Activated CD4-positive, alpha-beta T cell treated with anti-CD3 and anti-CD28 coated beads for 36 hours (primary cell): ENCODE measurements at regions not wholly inside any gene's neighbourhood (a gene's known extent, or its start where the extent isn't known, plus 50 kb on each side); places are given as distances from the start of the nearest gene placed in this dataset.

Experiments used
- ATAC-seq: fragments of 200-7000 bp; cut with Tn5 transposase; one replicate; pipeline ENCODE4 v1.10.0; 2021; ENCODE audit warnings: mild to moderate bottlenecking, moderate library complexity
- CTCF ChIA-PET: fragments of 350-600 bp; sonication (Branson Sonifier 250); formaldehyde crosslinking; loops from one replicate; lab custom pipeline; 2021; ENCODE audit warnings: antibody characterized with exemption; lab: Charles Lee
- POLR2A ChIA-PET: fragments of 350-600 bp; sonication (Branson Sonifier 250); formaldehyde crosslinking; loops from one replicate; lab custom pipeline; 2021; ENCODE audit warnings: antibody characterized with exemption, inconsistent platforms; lab: Charles Lee
- DNase-seq: peaks from one replicate; pipeline ENCODE4 v3.0.0-alpha.2; 2020
- H3K27ac Mint-ChIP-seq: one replicate; pipeline ENCODE4 v1.8.0; 2021; ENCODE audit warnings: mixed read lengths
- H3K27me3 Mint-ChIP-seq: one replicate; pipeline ENCODE4 v1.8.0; 2021; ENCODE audit warnings: mixed read lengths
- H3K36me3 Mint-ChIP-seq: one replicate; pipeline ENCODE4 v1.8.0; 2021; ENCODE audit warnings: low read depth, mixed read lengths
- H3K4me1 Mint-ChIP-seq: one replicate; pipeline ENCODE4 v1.8.0; 2021; ENCODE audit warnings: mixed read lengths
- H3K4me3 Mint-ChIP-seq: one replicate; pipeline ENCODE4 v1.8.0; 2021; ENCODE audit warnings: mild to moderate bottlenecking, moderate library complexity, mixed read lengths
- H3K9me3 Mint-ChIP-seq: one replicate; pipeline ENCODE4 v1.8.0; 2021; ENCODE audit warnings: low read depth, mixed read lengths
- intact Hi-C, 2 experiments: fragments of 100-400 bp; cut with DNase I in 1 of 2; cut with micrococcal nuclease in 1 of 2; formaldehyde crosslinking; loops; one replicate each; pipeline versions ENCODE4 v1.14.2 to v1.15.1; 2022 to 2024; cut with DNase I, micrococcal nuclease

- no peak for DNase-seq
- Mint-ChIP-seq H3K4me1 (peaks cover 76% of the 10 kb centered on the region), H3K27ac (no peak overlapping the region), H3K4me3 (no peak overlapping the region), H3K27me3 (peaks cover 2% of the 10 kb centered on the region), H3K9me3 (no peaks in the 10 kb centered on the region), H3K36me3 (no peaks in the 10 kb centered on the region)
- intact Hi-C loops: no loop called here
- no peak for ATAC-seq
- ChIA-PET POLR2A (interaction anchor here (0.6 kb wide), 2 partner anchors 20 to 181 kb away, joined by 3 read pairs; no protein-coding TSS in a partner anchor), CTCF (interaction anchor here (0.9 to 1.9 kb wide), 5 partner anchors 15 to 280 kb away, joined by 3 to 5 read pairs (median 3); no protein-coding TSS in a partner anchor)
Observed at GRCh38 chr6:219019-219570, 73.2 kb upstream of the DUSP22 start.

- Mint-ChIP-seq H3K27me3 (peaks cover 2% of the 10 kb centered on the region), H3K4me3 (no peak overlapping the region), H3K36me3 (peaks cover 2% of the 10 kb centered on the region), H3K4me1 (peaks cover 77% of the 10 kb centered on the region), H3K27ac (no peak overlapping the region), H3K9me3 (no peaks in the 10 kb centered on the region)
- POLR2A ChIA-PET: interaction anchor here (0.6 kb wide), 2 partner anchors 21 to 184 kb away, joined by 3 to 8 read pairs; no protein-coding TSS in a partner anchor
- CTCF ChIA-PET: interaction anchor here (0.9 kb wide), 1 partner anchor 279 kb away, joined by 3 read pairs; no protein-coding TSS in a partner anchor
- DNase-seq (peak; percentile 41), ATAC-seq (no peak)
- intact Hi-C loops: loop anchor here (2.0 to 10.0 kb wide), 2 partner anchors 17 to 465 kb away; no protein-coding TSS in a partner anchor
Observed at GRCh38 chr6:219641-220198, 72.6 kb upstream of the DUSP22 start.

- Mint-ChIP-seq H3K4me3 (no peak overlapping the region), H3K36me3 (peaks cover 2% of the 10 kb centered on the region), H3K27ac (no peak overlapping the region), H3K4me1 (peaks cover 77% of the 10 kb centered on the region), H3K27me3 (peaks cover 2% of the 10 kb centered on the region), H3K9me3 (no peaks in the 10 kb centered on the region)
- no peak for ATAC-seq
- POLR2A ChIA-PET: interaction anchor here (0.6 kb wide), 1 partner anchor 184 kb away, joined by 8 read pairs; no protein-coding TSS in a partner anchor
- CTCF ChIA-PET: interaction anchor here (0.6 to 1.2 kb wide), 2 partner anchors 10 to 51 kb away, joined by 3 to 5 read pairs; no protein-coding TSS in a partner anchor
- no peak for DNase-seq
- intact Hi-C loops: loop anchor here (2.0 to 10.0 kb wide), 2 partner anchors 16 to 464 kb away; no protein-coding TSS in a partner anchor
Observed at GRCh38 chr6:220312-220711, 72.0 kb upstream of the DUSP22 start.

- peaks cover 77% of the 10 kb centered on the region for H3K4me1 Mint-ChIP-seq
- ChIA-PET POLR2A (no interaction called here), CTCF (interaction anchor here (0.6 to 1.2 kb wide), 6 partner anchors 10 to 221 kb away, joined by 3 to 5 read pairs (median 3); no protein-coding TSS in a partner anchor)
- H3K9me3 Mint-ChIP-seq: no peaks in the 10 kb centered on the region
- peaks cover 2% of the 10 kb centered on the region for H3K27me3 Mint-ChIP-seq
- DNase-seq: peak; percentile 58
- peaks cover 2% of the 10 kb centered on the region for H3K36me3 Mint-ChIP-seq
- peak overlapping the region; percentile 17 for H3K27ac Mint-ChIP-seq
- intact Hi-C loops: loop anchor here (2.0 to 10.0 kb wide), 2 partner anchors 16 to 464 kb away; no protein-coding TSS in a partner anchor
- no peak overlapping the region for H3K4me3 Mint-ChIP-seq
- ATAC-seq: no peak
Observed at GRCh38 chr6:220721-221475, 71.4 kb upstream of the DUSP22 start.

DNA sequence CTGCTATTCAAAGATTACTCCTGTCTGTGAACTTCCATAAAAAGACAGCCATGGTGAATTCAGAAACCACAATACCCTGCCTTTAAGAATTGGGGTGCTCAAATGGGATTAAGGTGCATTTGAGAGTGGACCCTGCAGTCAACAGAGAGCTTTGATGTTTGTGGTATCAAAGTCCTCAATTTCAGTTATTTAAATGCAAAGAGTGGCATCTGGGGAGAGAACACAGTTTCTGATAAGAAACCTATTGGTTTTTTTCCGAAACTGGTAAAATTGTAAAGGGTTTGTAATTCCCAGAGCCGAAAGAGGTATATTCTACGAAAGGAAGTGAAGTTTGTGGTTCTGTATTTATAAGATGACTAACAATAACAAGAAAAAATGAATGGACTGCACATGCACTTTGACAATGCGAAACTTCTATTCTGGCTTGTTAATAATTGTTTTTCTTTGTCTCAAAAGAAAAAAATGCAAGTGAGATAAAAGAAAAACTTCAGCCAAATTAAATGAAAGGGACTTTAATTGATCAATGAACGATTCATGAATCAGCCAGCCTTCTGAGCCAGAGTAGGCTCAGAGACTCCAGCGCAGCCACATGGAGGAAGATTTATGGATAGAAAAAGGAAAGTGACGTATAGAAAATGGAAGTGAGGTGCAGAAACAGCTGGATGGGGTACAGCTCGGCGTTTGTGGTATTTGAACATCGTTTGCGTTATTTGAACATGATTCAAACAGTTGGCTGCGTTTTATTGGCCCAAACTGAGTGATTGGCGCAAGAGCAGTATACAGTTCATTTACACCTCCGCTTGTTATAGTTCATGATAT, 70.5 kb upstream of the DUSP22 start:
- DNase-seq (no peak), ATAC-seq (no peak)
- no peak overlapping the region for H3K4me3 Mint-ChIP-seq
- intact Hi-C loops: loop anchor here (2.0 to 10.0 kb wide), 2 partner anchors 15 to 463 kb away; no protein-coding TSS in a partner anchor
- H3K27ac Mint-ChIP-seq: peak overlapping the region; percentile 67
- H3K4me1 Mint-ChIP-seq: peaks cover 78% of the 10 kb centered on the region
- peaks cover 2% of the 10 kb centered on the region for H3K27me3 Mint-ChIP-seq
- H3K9me3 Mint-ChIP-seq: no peaks in the 10 kb centered on the region
- ChIA-PET CTCF (interaction anchor here (0.6 to 1.2 kb wide), 6 partner anchors 28 to 220 kb away, joined by 3 to 8 read pairs (median 4); no protein-coding TSS in a partner anchor), POLR2A (no interaction called here)
- H3K36me3 Mint-ChIP-seq: peaks cover 2% of the 10 kb centered on the region

GRCh38 chr6:222468-222867, 69.8 kb upstream of the DUSP22 start:
- Mint-ChIP-seq H3K9me3 (no peaks in the 10 kb centered on the region), H3K27ac (no peak overlapping the region)
- POLR2A ChIA-PET: interaction anchor here (0.5 kb wide), 1 partner anchor 407 kb away, joined by 3 read pairs; no protein-coding TSS in a partner anchor

DNA sequence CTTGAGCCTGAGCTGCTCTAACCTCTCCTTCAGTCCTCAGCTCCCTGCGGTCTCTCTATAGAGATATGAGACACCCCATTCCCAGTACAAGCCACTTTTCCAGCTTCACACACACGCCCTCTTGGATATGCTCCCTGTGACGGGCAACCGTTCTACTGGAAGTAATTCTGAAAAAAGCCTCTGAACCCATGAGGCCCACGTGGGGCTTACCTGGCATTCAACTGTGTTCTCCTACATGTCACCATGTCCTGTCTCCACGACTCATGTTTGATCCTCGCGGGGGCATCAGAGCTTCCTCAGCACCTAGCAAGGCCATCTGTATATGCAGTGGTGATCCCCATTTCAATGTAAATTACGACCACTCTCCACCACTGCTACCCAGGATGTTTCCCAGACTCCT, 69.2 kb upstream of the DUSP22 start:
- Mint-ChIP-seq H3K27ac (peak overlapping the region; percentile 20), H3K36me3 (peaks cover 2% of the 10 kb centered on the region), H3K9me3 (no peaks in the 10 kb centered on the region), H3K27me3 (peaks cover 3% of the 10 kb centered on the region), H3K4me1 (peaks cover 70% of the 10 kb centered on the region), H3K4me3 (no peak overlapping the region)
- intact Hi-C loops: loop anchor here in 1 of 2 experiments (10.0 kb wide), 1 partner anchor 462 kb away; no protein-coding TSS in a partner anchor
- no peak for DNase-seq
- CTCF ChIA-PET: interaction anchor here (1.1 to 2.5 kb wide), 5 partner anchors 9 to 167 kb away, joined by 3 to 8 read pairs (median 4); no protein-coding TSS in a partner anchor
- no peak for ATAC-seq
- POLR2A ChIA-PET: interaction anchor here (0.5 to 3.4 kb wide), 5 partner anchors 8 to 407 kb away, joined by 3 to 28 read pairs (median 3); partner anchors contain the start of gene IRF4

More at GRCh38 chr6:222468-222867, 69.8 kb upstream of the DUSP22 start:
- intact Hi-C loops: loop anchor here in 1 of 2 experiments (10.0 kb wide), 1 partner anchor 462 kb away; no protein-coding TSS in a partner anchor
- no peak overlapping the region for H3K4me3 Mint-ChIP-seq
- peaks cover 2% of the 10 kb centered on the region for H3K36me3 Mint-ChIP-seq
- CTCF ChIA-PET: interaction anchor here (1.2 to 1.3 kb wide), 2 partner anchors 10 to 29 kb away, joined by 4 to 8 read pairs; no protein-coding TSS in a partner anchor
- H3K27me3 Mint-ChIP-seq: peaks cover 2% of the 10 kb centered on the region
- no peak for DNase-seq
- H3K4me1 Mint-ChIP-seq: peaks cover 76% of the 10 kb centered on the region
- ATAC-seq: no peak

DNA sequence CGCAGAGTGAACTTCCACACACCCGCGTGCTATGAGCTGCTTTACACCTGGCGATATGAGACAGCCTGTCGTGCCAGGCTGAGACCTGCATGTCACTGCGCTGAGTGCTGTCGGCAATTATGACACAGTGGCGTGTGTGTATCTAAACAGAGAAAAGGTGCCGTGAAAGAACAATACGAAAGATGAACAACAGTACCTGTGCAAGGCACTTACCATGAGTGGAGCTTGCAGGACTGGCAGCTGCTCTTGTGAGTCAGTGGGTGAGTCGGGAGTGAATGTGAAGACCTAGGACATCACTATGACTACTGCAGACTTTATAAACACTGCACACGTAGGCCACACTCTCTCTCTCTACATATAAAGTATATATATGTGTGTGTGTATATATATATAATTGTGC, 68.5 kb upstream of the DUSP22 start:
- Mint-ChIP-seq H3K27ac (peak overlapping the region; percentile 96), H3K27me3 (peaks cover 4% of the 10 kb centered on the region), H3K9me3 (no peaks in the 10 kb centered on the region), H3K4me1 (peaks cover 70% of the 10 kb centered on the region), H3K36me3 (peaks cover 2% of the 10 kb centered on the region), H3K4me3 (no peak overlapping the region)
- DNase-seq: peak; percentile 74
- ATAC-seq: peak; percentile 42
- CTCF ChIA-PET: interaction anchor here (0.8 to 2.5 kb wide), 6 partner anchors 9 to 201 kb away, joined by 3 to 6 read pairs (median 4); partner anchors contain the start of gene DUSP22
- POLR2A ChIA-PET: interaction anchor here (0.6 to 3.4 kb wide), 6 partner anchors 8 to 167 kb away, joined by 3 to 28 read pairs (median 4); partner anchors contain the start of genes DUSP22 and IRF4
- intact Hi-C loops: loop anchor here (2.0 to 10.0 kb wide), 6 partner anchors 13 to 461 kb away; partner anchors contain the start of genes DUSP22 (in 1 of the 2) and IRF4 (in 1 of the 2)

DNA sequence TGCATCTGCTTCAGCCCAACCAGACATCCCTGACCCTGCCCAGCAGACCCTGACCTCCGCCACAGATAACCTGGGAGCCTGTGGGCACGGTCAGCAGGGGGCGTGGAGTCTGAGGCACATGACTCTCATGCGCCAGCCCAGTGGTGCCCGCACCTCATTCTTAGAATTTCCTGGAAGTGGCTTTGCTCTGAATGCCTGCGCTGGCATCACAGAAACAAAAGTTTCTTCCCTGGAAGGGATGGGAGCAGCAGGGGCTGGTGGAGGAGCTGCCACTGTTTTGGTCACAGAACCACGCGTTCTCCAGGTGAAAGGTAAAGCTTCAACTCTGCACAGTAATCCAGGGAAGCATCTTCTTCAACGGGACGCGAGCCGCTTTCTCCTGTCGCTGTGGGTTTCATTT, 67.9 kb upstream of the DUSP22 start:
- POLR2A ChIA-PET: interaction anchor here (0.6 to 3.4 kb wide), 5 partner anchors 9 to 167 kb away, joined by 3 to 28 read pairs (median 5); partner anchors contain the start of genes DUSP22 and IRF4
- peaks cover 76% of the 10 kb centered on the region for H3K4me1 Mint-ChIP-seq
- no peak for ATAC-seq
- DNase-seq: no peak
- no peak overlapping the region for H3K4me3 Mint-ChIP-seq
- intact Hi-C loops: loop anchor here (2.0 to 10.0 kb wide), 6 partner anchors 14 to 460 kb away; partner anchors contain the start of genes DUSP22 (in 1 of the 2) and IRF4 (in 1 of the 2)
- peaks cover 4% of the 10 kb centered on the region for H3K27me3 Mint-ChIP-seq
- peak overlapping the region; percentile 96 for H3K27ac Mint-ChIP-seq
- CTCF ChIA-PET: interaction anchor here (0.8 to 2.5 kb wide), 7 partner anchors 9 to 201 kb away, joined by 3 to 6 read pairs (median 4); partner anchors contain the start of gene DUSP22
- peaks cover 2% of the 10 kb centered on the region for H3K36me3 Mint-ChIP-seq
- no peaks in the 10 kb centered on the region for H3K9me3 Mint-ChIP-seq
